Testis (tissue), 2 donors: ENCODE measurements at regions not wholly inside any gene's neighbourhood (a gene's known extent, or its start where the extent isn't known, plus 50 kb on each side); places are given as distances from the start of the nearest gene placed in this dataset.

ENCODE experiments used
- POLR2A ChIP-seq: fragments of 450-650 bp; IDR thresholded peaks from one replicate; pipeline ENCODE4 v1.6.1; 2017; ENCODE audit warnings: antibody characterized with exemption, mild to moderate bottlenecking, moderate library complexity
- TF ChIP-seq, protein P1 (sequence below), 3 experiments: fragments of 450-650 bp in 2 of 3; fragments of 200-600 bp in 1 of 3; sonication (generic) in 1 of 3; IDR thresholded peaks; one replicate each; pipeline ENCODE4 v1.5.1; 2016 to 2019; ENCODE audit warnings: antibody characterized with exemption in 3 of 3, mild to moderate bottlenecking in 2 of 3, moderate library complexity in 1 of 3

GRCh38 chr7:32779167-32779566 lies 112.4 kb downstream of the KBTBD2 start:
- TF ChIP-seq, protein P1, sequence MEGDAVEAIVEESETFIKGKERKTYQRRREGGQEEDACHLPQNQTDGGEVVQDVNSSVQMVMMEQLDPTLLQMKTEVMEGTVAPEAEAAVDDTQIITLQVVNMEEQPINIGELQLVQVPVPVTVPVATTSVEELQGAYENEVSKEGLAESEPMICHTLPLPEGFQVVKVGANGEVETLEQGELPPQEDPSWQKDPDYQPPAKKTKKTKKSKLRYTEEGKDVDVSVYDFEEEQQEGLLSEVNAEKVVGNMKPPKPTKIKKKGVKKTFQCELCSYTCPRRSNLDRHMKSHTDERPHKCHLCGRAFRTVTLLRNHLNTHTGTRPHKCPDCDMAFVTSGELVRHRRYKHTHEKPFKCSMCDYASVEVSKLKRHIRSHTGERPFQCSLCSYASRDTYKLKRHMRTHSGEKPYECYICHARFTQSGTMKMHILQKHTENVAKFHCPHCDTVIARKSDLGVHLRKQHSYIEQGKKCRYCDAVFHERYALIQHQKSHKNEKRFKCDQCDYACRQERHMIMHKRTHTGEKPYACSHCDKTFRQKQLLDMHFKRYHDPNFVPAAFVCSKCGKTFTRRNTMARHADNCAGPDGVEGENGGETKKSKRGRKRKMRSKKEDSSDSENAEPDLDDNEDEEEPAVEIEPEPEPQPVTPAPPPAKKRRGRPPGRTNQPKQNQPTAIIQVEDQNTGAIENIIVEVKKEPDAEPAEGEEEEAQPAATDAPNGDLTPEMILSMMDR (IDR thresholded peaks at IDR 0.05) = no peak
- no peak for TF ChIP-seq POLR2A
